Stimulated activated CD4-positive, alpha-beta T cell treated with anti-CD3 and anti-CD28 coated beads, Interleukin-12 subunit alpha, Interleukin-12 subunit beta, amount 100 ng/mL, for 24 hours (primary cell): ENCODE measurements at regions not wholly inside any gene's neighbourhood (a gene's known extent, or its start where the extent isn't known, plus 50 kb on each side); places are given as distances from the start of the nearest gene placed in this dataset.

Experiments used
- DNase-seq, 2 experiments: peaks; one replicate each; pipeline ENCODE4 v3.0.0-alpha.2; 2020; ENCODE audit warnings: low read depth in 2 of 2

- no peak for DNase-seq
Observed at GRCh38 chr9:79807971-79808370, 236.2 kb downstream of the TLE4 start.

- no peak for DNase-seq
Observed at GRCh38 chr9:79806086-79806485, 234.3 kb downstream of the TLE4 start.

GRCh38 chr9:79801459-79801858 lies 229.7 kb downstream of the TLE4 start:
- DNase-seq, result no peak

GRCh38 chr9:79800578-79800977 lies 228.8 kb downstream of the TLE4 start:
- DNase-seq, result no peak

- no peak for DNase-seq
Observed at GRCh38 chr9:79799691-79800335, 228.0 kb downstream of the TLE4 start.

GRCh38 chr9:79798450-79798849 lies 226.7 kb downstream of the TLE4 start:
- DNase-seq, result no peak

GRCh38 chr9:79796411-79796810 lies 224.6 kb downstream of the TLE4 start:
- DNase-seq, result no peak

GRCh38 chr9:79788662-79789061 lies 216.9 kb downstream of the TLE4 start:
- DNase-seq, result no peak

GRCh38 chr9:79781263-79781662 lies 209.5 kb downstream of the TLE4 start:
- DNase-seq, result no peak

- no peak for DNase-seq
Observed at GRCh38 chr9:79780559-79780958, 208.8 kb downstream of the TLE4 start.

GRCh38 chr9:79779901-79780300 lies 208.1 kb downstream of the TLE4 start:
- no peak for DNase-seq

GRCh38 chr9:79778581-79778980 lies 206.8 kb downstream of the TLE4 start:
- DNase-seq, result no peak

- DNase-seq, result no peak
Observed at GRCh38 chr9:79776581-79776980, 204.8 kb downstream of the TLE4 start.
